Mesenchymal stem cell (in vitro differentiated cells and primary cell): ENCODE measurements at regions not wholly inside any gene's neighbourhood (a gene's known extent, or its start where the extent isn't known, plus 50 kb on each side); places are given as distances from the start of the nearest gene placed in this dataset.

Source experiments
- DNase-seq: peaks from one replicate; pipeline ENCODE4 v3.0.0-alpha.2; 2013
- H2AFZ ChIP-seq: one replicate; pipeline ENCODE4 v1.6.1; 2013; ENCODE audit warnings: low read depth, mild to moderate bottlenecking, control low read depth, inconsistent platforms, low read length, moderate library complexity
- H2AK5ac ChIP-seq: 2 replicates; pipeline ENCODE4 v1.6.1; 2013; ENCODE audit warnings: low read length, moderate library complexity, mild to moderate bottlenecking, inconsistent platforms; ENCODE audit not compliant: severe bottlenecking
- H2BK120ac ChIP-seq: one replicate; pipeline ENCODE4 v1.6.1; 2013; ENCODE audit warnings: low read depth, mild to moderate bottlenecking, inconsistent platforms, low read length, moderate library complexity
- H2BK12ac ChIP-seq, 2 experiments: one replicate each; pipeline ENCODE4 v1.6.1; 2013; ENCODE audit warnings: inconsistent platforms in 2 of 2, low read length in 2 of 2, mild to moderate bottlenecking in 2 of 2, moderate library complexity in 2 of 2, control low read depth in 1 of 2
- H2BK15ac ChIP-seq: one replicate; pipeline ENCODE4 v1.6.1; 2013; ENCODE audit warnings: mild to moderate bottlenecking, low read depth, inconsistent platforms; ENCODE audit not compliant: poor library complexity, severe bottlenecking
- H2BK5ac ChIP-seq: 2 replicates; pipeline ENCODE4 v1.6.1; 2013; ENCODE audit warnings: low read depth, mild to moderate bottlenecking, low read length, control low read depth, inconsistent platforms; ENCODE audit not compliant: poor library complexity, severe bottlenecking
- H3K14ac ChIP-seq, 2 experiments: one replicate each; pipeline ENCODE4 v1.6.1; 2013; ENCODE audit warnings: inconsistent platforms in 2 of 2, low read length in 2 of 2, control low read depth in 1 of 2, mild to moderate bottlenecking in 1 of 2, moderate library complexity in 1 of 2
- H3K18ac ChIP-seq, 2 experiments: one replicate each; pipeline ENCODE4 v1.6.1; 2013; ENCODE audit warnings: inconsistent platforms in 2 of 2, low read length in 2 of 2, control low read depth in 1 of 2, low read depth in 1 of 2, mild to moderate bottlenecking in 1 of 2
- H3K23ac ChIP-seq, 2 experiments: one replicate each; pipeline ENCODE4 v1.6.1; 2013; ENCODE audit warnings: inconsistent platforms in 2 of 2, low read length in 2 of 2, mild to moderate bottlenecking in 2 of 2, moderate library complexity in 2 of 2, control low read depth in 1 of 2
- H3K27ac ChIP-seq: 2 replicates; pipeline ENCODE4 v1.5.1; 2013; ENCODE audit warnings: mild to moderate bottlenecking, moderate library complexity, low read length, control low read depth, inconsistent platforms; ENCODE audit not compliant: poor library complexity, severe bottlenecking
- H3K27me3 ChIP-seq, 2 experiments: 2 replicates each; pipeline versions ENCODE4 v1.6.1 to v1.7.0; 2013; ENCODE audit warnings: low read length in 2 of 2, mild to moderate bottlenecking in 2 of 2, moderate library complexity in 2 of 2, control low read depth in 1 of 2, inconsistent platforms in 1 of 2; ENCODE audit not compliant: control insufficient read depth in 1 of 2, insufficient read depth in 1 of 2
- H3K36me3 ChIP-seq, 2 experiments: 2 replicates each; pipeline versions ENCODE4 v1.6.1 to v1.7.0; 2013; ENCODE audit warnings: low read length in 2 of 2, control low read depth in 1 of 2, inconsistent platforms in 1 of 2, low read depth in 1 of 2, mild to moderate bottlenecking in 1 of 2; ENCODE audit not compliant: insufficient read depth in 2 of 2, control insufficient read depth in 1 of 2
- H3K4ac ChIP-seq, 2 experiments: one replicate each; pipeline ENCODE4 v1.6.1; 2013; ENCODE audit warnings: inconsistent platforms in 2 of 2, low read length in 2 of 2, mild to moderate bottlenecking in 2 of 2, moderate library complexity in 2 of 2, control low read depth in 1 of 2, low read depth in 1 of 2
- H3K4me1 ChIP-seq: 2 replicates; pipeline ENCODE4 v1.6.1; 2013; ENCODE audit warnings: low read depth, low read length, control low read depth; ENCODE audit not compliant: control insufficient read depth, insufficient read depth
- H3K4me2 ChIP-seq: 2 replicates; pipeline ENCODE4 v1.6.1; 2013; ENCODE audit warnings: low read length, mild to moderate bottlenecking, inconsistent platforms; ENCODE audit not compliant: poor library complexity, severe bottlenecking
- H3K4me3 ChIP-seq, 2 experiments: 2 replicates each; pipeline versions ENCODE4 v1.5.1 to v1.7.0; 2013; ENCODE audit warnings: low read length in 2 of 2, mild to moderate bottlenecking in 2 of 2, control low read depth in 1 of 2, low read depth in 1 of 2; ENCODE audit not compliant: insufficient read depth in 1 of 2
- H3K79me1 ChIP-seq: replicated peaks from 2 replicates; pipeline ENCODE4 v1.6.1; 2013; ENCODE audit warnings: mild to moderate bottlenecking, control low read depth, low read length, inconsistent platforms; ENCODE audit not compliant: poor library complexity, severe bottlenecking
- H3K9ac ChIP-seq: 2 replicates; pipeline ENCODE4 v1.7.0; 2013; ENCODE audit warnings: mild to moderate bottlenecking, low read length, moderate library complexity
- H3K9me3 ChIP-seq: 2 replicates; pipeline ENCODE4 v1.7.0; 2013; ENCODE audit warnings: mild to moderate bottlenecking, low read length; ENCODE audit not compliant: control insufficient read depth
- H4K8ac ChIP-seq: one replicate; pipeline ENCODE4 v1.6.1; 2013; ENCODE audit warnings: inconsistent platforms, mild to moderate bottlenecking, low read length, moderate library complexity
- H4K91ac ChIP-seq: one replicate; pipeline ENCODE4 v1.6.1; 2013; ENCODE audit warnings: mild to moderate bottlenecking, low read length, inconsistent platforms
- WGBS: methylation state at CpG from one replicate; pipeline ENCODE4 v1.1.7; 2013; ENCODE audit warnings: mixed read lengths; 5-methylcytosine and 5-hydroxymethylcytosine counted together

GRCh38 chr14:97230051-97230450, 432.9 kb downstream of the VRK1 start:
- Histone ChIP-seq H3K36me3 (no peaks in the 10 kb centered on the region), H2BK15ac (no peak overlapping the region), H3K18ac (no peak overlapping the region), H4K91ac (no peak overlapping the region), H3K23ac (no peak overlapping the region), H3K4me3 (no peak overlapping the region), H2AFZ (no peak overlapping the region), H3K27ac (no peak overlapping the region), H2AK5ac (no peak overlapping the region), H3K9ac (no peak overlapping the region), H2BK120ac (no peak overlapping the region), H2BK5ac (no peak overlapping the region), H3K4me2 (no peak overlapping the region), H3K27me3 (peaks cover 0 to 11% of the 10 kb centered on the region in 2 experiments), H2BK12ac (no peak overlapping the region), H3K14ac (no peak overlapping the region), H3K9me3 (no peaks in the 10 kb centered on the region), H3K4ac (no peak overlapping the region), H4K8ac (no peak overlapping the region), H3K4me1 (no peaks in the 10 kb centered on the region), H3K79me1 (no peaks in the 10 kb centered on the region)
- DNase-seq, result no peak
- 78% methylated on average over 5 of the region's 8 CpGs for WGBS

DNA sequence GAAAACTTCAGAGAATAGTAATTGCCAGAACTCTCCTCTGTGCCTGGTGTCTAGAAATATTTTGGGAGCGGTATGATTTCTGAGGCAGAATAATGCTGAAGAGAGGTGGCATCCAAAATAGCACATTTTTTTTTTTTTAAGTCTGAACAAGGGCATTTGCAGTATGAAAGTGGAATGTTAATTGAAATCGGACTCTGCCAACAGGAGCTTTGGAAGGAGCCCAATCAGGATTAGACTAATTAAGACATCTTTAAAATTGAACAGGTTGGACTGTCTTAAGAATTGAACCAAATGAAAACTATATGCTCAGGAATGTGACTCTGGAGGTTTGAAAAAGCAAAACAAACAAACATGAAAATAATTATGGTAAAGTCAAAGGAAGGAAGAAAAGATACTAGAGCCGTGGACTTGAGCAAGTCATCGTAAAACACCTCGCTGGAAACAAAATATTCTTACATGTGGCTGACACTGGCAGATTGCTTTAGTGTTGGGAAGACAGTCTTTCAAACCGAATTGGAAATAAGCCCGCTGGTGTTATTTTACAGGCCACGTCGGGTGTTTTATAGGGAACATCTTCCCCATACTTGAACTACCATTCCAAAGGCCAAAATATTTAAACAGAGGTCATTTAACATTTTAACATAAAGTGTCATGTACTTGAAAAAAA, 436.3 kb downstream of the VRK1 start:
- no peak overlapping the region for H3K18ac ChIP-seq
- no peak overlapping the region for H2AFZ ChIP-seq
- no peak overlapping the region for H2AK5ac ChIP-seq
- WGBS, result 85% methylated on average over 9 of the region's 9 CpGs
- H3K27me3 ChIP-seq, result peaks cover 0 to 7% of the 10 kb centered on the region in 2 experiments
- no peak overlapping the region for H2BK5ac ChIP-seq
- no peak overlapping the region for H4K8ac ChIP-seq
- DNase-seq, result no peak
- no peak overlapping the region for H3K4ac ChIP-seq
- H3K4me2 ChIP-seq, result no peak overlapping the region
- no peaks in the 10 kb centered on the region for H3K79me1 ChIP-seq
- no peak overlapping the region for H3K4me3 ChIP-seq
- no peaks in the 10 kb centered on the region for H3K4me1 ChIP-seq
- no peak overlapping the region for H2BK120ac ChIP-seq
- H3K23ac ChIP-seq, result no peak overlapping the region
- no peak overlapping the region for H3K14ac ChIP-seq
- H3K9ac ChIP-seq, result no peak overlapping the region
- no peak overlapping the region for H4K91ac ChIP-seq
- no peak overlapping the region for H3K27ac ChIP-seq
- no peak overlapping the region for H2BK12ac ChIP-seq
- H2BK15ac ChIP-seq, result no peak overlapping the region
- H3K36me3 ChIP-seq, result no peaks in the 10 kb centered on the region
- no peaks in the 10 kb centered on the region for H3K9me3 ChIP-seq

- H3K79me1 ChIP-seq, result no peaks in the 10 kb centered on the region
- no peak overlapping the region for H3K23ac ChIP-seq
- no peak overlapping the region for H4K91ac ChIP-seq
- no peak overlapping the region for H2AFZ ChIP-seq
- no peak overlapping the region for H4K8ac ChIP-seq
- no peaks in the 10 kb centered on the region for H3K4me1 ChIP-seq
- no peak overlapping the region for H3K4me3 ChIP-seq
- H3K27ac ChIP-seq, result no peak overlapping the region
- no peaks in the 10 kb centered on the region for H3K36me3 ChIP-seq
- H3K18ac ChIP-seq, result no peak overlapping the region
- no peak overlapping the region for H3K4ac ChIP-seq
- no peak overlapping the region for H2BK120ac ChIP-seq
- H3K14ac ChIP-seq, result no peak overlapping the region
- H2BK5ac ChIP-seq, result no peak overlapping the region
- no peak overlapping the region for H3K9ac ChIP-seq
- no peaks in the 10 kb centered on the region for H3K9me3 ChIP-seq
- no peak overlapping the region for H2BK12ac ChIP-seq
- peaks cover 0 to 28% of the 10 kb centered on the region in 2 experiments for H3K27me3 ChIP-seq
- 88% methylated on average over 7 of the region's 7 CpGs for WGBS
- H2BK15ac ChIP-seq, result no peak overlapping the region
- no peak overlapping the region for H3K4me2 ChIP-seq
- H2AK5ac ChIP-seq, result no peak overlapping the region
- DNase-seq, result no peak
These were observed 449.5 kb downstream of the VRK1 start for GRCh38 chr14:97246648-97247047.

DNA sequence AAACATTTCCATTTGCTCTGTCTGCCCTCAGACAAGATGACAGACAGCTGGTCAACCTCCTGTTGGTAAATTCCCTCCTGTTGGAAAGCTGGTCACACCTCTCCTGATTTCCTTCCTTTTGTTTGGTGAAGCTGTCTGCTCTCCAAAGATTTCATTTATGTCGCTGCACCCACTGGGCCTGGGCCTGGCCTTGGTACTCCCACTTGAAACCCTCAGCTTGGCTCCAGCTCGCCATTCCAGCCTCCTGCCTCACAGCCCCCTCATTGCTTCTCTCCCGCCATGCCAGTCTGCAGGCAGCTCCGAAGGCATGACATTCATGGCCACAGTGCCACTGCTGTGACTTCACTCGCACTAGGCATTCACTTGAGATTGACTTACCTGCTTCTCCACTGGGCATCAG, 451.8 kb downstream of the VRK1 start:
- H3K4ac ChIP-seq, result no peak overlapping the region
- H2BK120ac ChIP-seq, result no peak overlapping the region
- H2BK5ac ChIP-seq, result no peak overlapping the region
- no peak overlapping the region for H3K4me2 ChIP-seq
- H3K27ac ChIP-seq, result no peak overlapping the region
- no peak overlapping the region for H3K9ac ChIP-seq
- no peak overlapping the region for H3K14ac ChIP-seq
- H2BK12ac ChIP-seq, result no peak overlapping the region
- H2AK5ac ChIP-seq, result no peak overlapping the region
- H2AFZ ChIP-seq, result no peak overlapping the region
- no peak overlapping the region for H3K18ac ChIP-seq
- H3K4me3 ChIP-seq, result no peak overlapping the region
- H3K79me1 ChIP-seq, result no peaks in the 10 kb centered on the region
- no peak overlapping the region for H4K8ac ChIP-seq
- peaks cover 0 to 48% of the 10 kb centered on the region in 2 experiments for H3K27me3 ChIP-seq
- H3K4me1 ChIP-seq, result no peaks in the 10 kb centered on the region
- H2BK15ac ChIP-seq, result no peak overlapping the region
- no peaks in the 10 kb centered on the region for H3K36me3 ChIP-seq
- H4K91ac ChIP-seq, result no peak overlapping the region
- no peak for DNase-seq
- no peaks in the 10 kb centered on the region for H3K9me3 ChIP-seq
- no peak overlapping the region for H3K23ac ChIP-seq
- 62% methylated on average over 5 of the region's 5 CpGs for WGBS
